HepG2 (cell line): ENCODE measurements at regions not wholly inside any gene's neighbourhood (a gene's known extent, or its start where the extent isn't known, plus 50 kb on each side); places are given as distances from the start of the nearest gene placed in this dataset.

Experiments
- ARID2 ChIP-seq: sonication (generic); formaldehyde crosslinking; IDR thresholded peaks from 2 replicates; pipeline ENCODE4 v1.8.1; 2022; ENCODE audit warnings: mild to moderate bottlenecking, missing genetic modification reagents, borderline replicate concordance
- ATF7-NPFF ChIP-seq: sonication (generic); formaldehyde crosslinking; IDR thresholded peaks from 2 replicates; pipeline ENCODE4 v1.8.1; 2023; ENCODE audit warnings: mild to moderate bottlenecking, low read depth, missing genetic modification reagents, moderate library complexity
- BATF2 ChIP-seq: sonication (generic); formaldehyde crosslinking; IDR thresholded peaks from 2 replicates; pipeline ENCODE4 v1.8.0; 2022; ENCODE audit warnings: mild to moderate bottlenecking, missing genetic modification reagents, moderate library complexity
- DNMT3B ChIP-seq: conservative IDR thresholded peaks from 2 replicates; pipeline ENCODE4 v1.6.1; 2016; ENCODE audit warnings: missing biosample characterization, control low read depth
- DRAP1 ChIP-seq: IDR thresholded peaks from 2 replicates; pipeline ENCODE4 v1.6.1; 2016; ENCODE audit warnings: missing genetic modification reagents, missing compliant biosample characterization
- ELF1 ChIP-seq: sonication (generic); formaldehyde crosslinking; IDR thresholded peaks from 2 replicates; pipeline ENCODE4 v1.4.0; 2020; ENCODE audit warnings: missing genetic modification reagents
- HIC2 ChIP-seq: sonication (generic); formaldehyde crosslinking; IDR thresholded peaks from 2 replicates; pipeline ENCODE4 v1.9.0; 2022; ENCODE audit warnings: low read depth, missing genetic modification reagents
- KIAA2018 ChIP-seq: sonication (generic); formaldehyde crosslinking; IDR thresholded peaks from 2 replicates; pipeline ENCODE4 v1.5.0; 2020; ENCODE audit warnings: mild to moderate bottlenecking, missing genetic modification reagents, borderline replicate concordance
- PRDM15 ChIP-seq: sonication (generic); formaldehyde crosslinking; IDR thresholded peaks from 2 replicates; pipeline ENCODE4 v1.4.0; 2020; ENCODE audit warnings: missing genetic modification reagents
- SPEN ChIP-seq: sonication (generic); formaldehyde crosslinking; IDR thresholded peaks from 2 replicates; pipeline ENCODE4 v1.5.1; 2020; ENCODE audit warnings: low read depth, mild to moderate bottlenecking, missing genetic modification reagents
- SRY ChIP-seq: sonication (generic); formaldehyde crosslinking; IDR thresholded peaks from 2 replicates; pipeline ENCODE4 v1.8.0; 2022; ENCODE audit warnings: mild to moderate bottlenecking, missing genetic modification reagents
- ZMYM2 ChIP-seq: sonication (generic); formaldehyde crosslinking; IDR thresholded peaks from 2 replicates; pipeline ENCODE4 v1.8.0; 2022; ENCODE audit warnings: mild to moderate bottlenecking, missing genetic modification reagents
- ZNF12 ChIP-seq: sonication (generic); formaldehyde crosslinking; IDR thresholded peaks from 2 replicates; pipeline ENCODE4 v1.5.0; 2020; ENCODE audit warnings: missing genetic modification reagents
- ZNF251 ChIP-seq: sonication (generic); formaldehyde crosslinking; IDR thresholded peaks from 2 replicates; pipeline ENCODE4 v1.9.0; 2021; ENCODE audit warnings: mild to moderate bottlenecking, missing genetic modification reagents
- ZNF264 ChIP-seq: sonication (generic); formaldehyde crosslinking; IDR thresholded peaks from 2 replicates; pipeline ENCODE4 v1.4.0; 2020; ENCODE audit warnings: missing genetic modification reagents
- ZNF713 ChIP-seq: sonication (generic); formaldehyde crosslinking; IDR thresholded peaks from 2 replicates; pipeline ENCODE4 v1.4.0; 2020; ENCODE audit warnings: mild to moderate bottlenecking, missing genetic modification reagents

- no peak for TF ChIP-seq KIAA2018 (CRISPR knock-in tag)
- TF ChIP-seq DNMT3B (CRISPR knock-in tag), result no peak
- TF ChIP-seq BATF2 (CRISPR knock-in tag), result no peak
- TF ChIP-seq ZNF251 (CRISPR knock-in tag), result no peak
- TF ChIP-seq ZNF713 (CRISPR knock-in tag), result no peak
- TF ChIP-seq ARID2, result no peak
- TF ChIP-seq ZMYM2 (CRISPR knock-in tag), result no peak
- TF ChIP-seq ATF7-NPFF (CRISPR knock-in tag), result no peak
- no peak for TF ChIP-seq SRY (CRISPR knock-in tag)
- TF ChIP-seq ZNF12 (CRISPR knock-in tag), result 0 out of 2 replicates have a peak, but pooled peaks have one; percentile 41
- no peak for TF ChIP-seq DRAP1
- peak; percentile 36; the same call in 1 of the 2 replicates for TF ChIP-seq ELF1
- no peak for TF ChIP-seq PRDM15
- TF ChIP-seq SPEN, result no peak
- 0 out of 2 replicates have a peak, but pooled peaks have one; percentile 40 for TF ChIP-seq ZNF264
- TF ChIP-seq HIC2 (CRISPR knock-in tag), result no peak
These were observed 497.7 kb downstream of the ARL4A start (continued) for GRCh38 chr7:13185139-13185538.
